ENCODE measurements at regions not wholly inside any gene's neighbourhood (a gene's known extent, or its start where the extent isn't known, plus 50 kb on each side); places are given as distances from the start of the nearest gene placed in this dataset.
"Not testable (repeated sequence)": the region's sequence is repeated elsewhere in the genome, so short reads cannot be mapped to it uniquely, and the experiment has no call there.

DNA sequence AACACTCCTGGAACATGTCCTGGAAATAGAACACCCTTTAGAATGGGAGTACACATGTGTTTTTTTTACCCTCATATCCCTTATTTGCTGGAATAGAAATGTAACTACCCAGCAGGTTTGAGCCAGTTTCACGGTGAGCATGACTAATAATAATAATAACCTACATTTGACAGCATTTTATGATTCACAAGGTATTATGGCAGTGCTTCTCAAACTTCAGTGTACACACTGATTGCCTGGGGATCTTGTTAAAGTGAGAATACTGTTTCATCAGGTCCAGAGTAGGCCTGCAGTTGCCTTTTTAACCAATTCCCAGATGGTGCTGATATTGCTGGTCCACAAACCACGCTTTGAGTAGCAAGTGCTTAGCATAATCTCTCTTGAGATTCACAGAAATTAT lies 63.9 kb downstream of the NFKBIZ start:
- no peak for DNase-seq (ENCODE audit: low read depth in 2 of 2)

DNA sequence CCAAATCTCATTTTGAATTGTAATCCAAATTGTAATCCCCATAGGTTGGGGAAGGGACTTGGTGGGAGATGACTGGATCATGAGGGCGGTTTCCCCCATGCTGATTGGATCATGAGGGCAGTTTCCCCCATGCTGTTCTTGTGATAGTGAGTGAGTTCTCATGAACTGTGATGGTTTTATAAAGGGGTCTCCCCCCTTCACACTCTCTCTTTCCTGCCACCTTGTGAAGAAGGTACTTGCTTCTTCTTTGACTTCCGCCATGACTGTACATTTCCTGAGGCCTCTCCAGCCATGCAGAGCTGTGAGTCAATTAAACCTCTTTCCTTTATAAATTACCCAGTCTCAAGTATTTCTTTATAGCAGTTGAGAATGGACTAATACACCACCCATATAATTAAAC lies 68.4 kb downstream of the NFKBIZ start:
- not testable (repeated sequence) for DNase-seq (ENCODE audit: low read depth in 2 of 2)

DNA sequence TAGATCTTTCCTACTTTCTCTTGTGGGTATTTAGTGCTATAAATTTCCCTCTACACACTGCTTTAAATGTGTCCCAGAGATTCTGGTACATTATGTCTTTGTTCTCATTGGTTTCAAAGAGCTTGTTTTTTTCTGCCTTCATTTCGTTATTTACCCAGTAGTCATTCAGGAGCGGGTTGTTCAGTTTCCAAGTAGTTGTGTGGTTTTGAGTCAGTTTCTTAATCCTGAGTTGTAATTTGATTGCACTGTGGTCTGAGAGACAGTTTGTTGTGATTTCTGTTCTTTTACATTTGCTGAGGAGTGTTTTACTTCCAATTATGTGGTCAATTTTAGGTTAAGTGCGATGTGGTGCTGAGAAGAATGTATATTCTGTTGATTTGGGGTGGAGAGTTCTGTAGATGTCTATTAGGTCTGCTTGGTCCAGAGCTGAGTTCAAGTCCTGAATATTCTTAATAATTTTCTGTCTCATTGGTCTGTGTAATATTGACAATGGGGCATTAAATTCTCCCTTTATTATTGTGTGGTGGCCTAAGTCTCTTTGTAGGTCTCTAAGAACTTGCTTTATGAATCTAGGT lies 72.9 kb downstream of the NFKBIZ start:
- not testable (repeated sequence) for DNase-seq (ENCODE audit: low read depth in 2 of 2)

DNA sequence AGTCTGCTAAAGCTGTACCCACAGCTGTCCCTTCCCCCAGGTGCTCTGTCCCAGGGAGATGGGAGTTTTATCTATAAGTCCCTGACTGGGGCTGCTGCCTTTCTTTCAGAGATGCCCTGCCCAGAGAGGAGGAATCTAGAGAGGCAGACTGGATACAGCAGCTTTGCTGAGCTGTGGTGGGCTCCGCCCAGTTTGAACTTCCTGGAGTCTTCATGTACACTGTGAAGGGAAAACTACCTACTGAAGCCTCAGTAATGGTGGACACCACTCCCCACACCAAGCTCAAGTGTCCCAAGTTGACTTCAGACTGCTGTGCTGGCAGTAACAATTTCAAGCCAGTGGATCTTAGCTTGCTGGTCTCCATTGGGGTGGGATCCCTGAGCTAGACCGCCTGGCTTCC lies 75.3 kb downstream of the NFKBIZ start:
- DNase-seq (ENCODE audit: low read depth in 2 of 2) = not testable (repeated sequence)

DNA sequence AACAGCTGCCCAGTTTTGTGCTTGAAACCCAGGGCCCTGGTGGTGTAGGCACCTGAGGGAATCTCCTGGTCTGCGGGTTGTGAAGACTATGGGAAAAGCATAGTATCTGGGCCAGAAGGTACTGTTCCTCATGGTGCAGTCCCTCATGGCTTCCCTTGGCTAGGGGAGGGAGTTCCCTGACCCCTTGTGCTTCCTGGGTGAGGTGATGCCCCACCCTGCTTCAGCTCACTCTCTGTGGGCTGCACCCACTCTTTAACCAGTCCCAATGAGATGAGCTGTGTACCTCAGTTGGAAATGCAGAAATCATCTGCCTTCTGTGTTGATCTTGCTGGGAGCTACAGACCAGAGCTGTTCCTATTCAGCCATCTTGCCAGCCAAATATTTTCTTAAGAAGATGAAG lies 75.8 kb downstream of the NFKBIZ start:
- DNase-seq (ENCODE audit: low read depth in 2 of 2) = not testable (repeated sequence)

DNA sequence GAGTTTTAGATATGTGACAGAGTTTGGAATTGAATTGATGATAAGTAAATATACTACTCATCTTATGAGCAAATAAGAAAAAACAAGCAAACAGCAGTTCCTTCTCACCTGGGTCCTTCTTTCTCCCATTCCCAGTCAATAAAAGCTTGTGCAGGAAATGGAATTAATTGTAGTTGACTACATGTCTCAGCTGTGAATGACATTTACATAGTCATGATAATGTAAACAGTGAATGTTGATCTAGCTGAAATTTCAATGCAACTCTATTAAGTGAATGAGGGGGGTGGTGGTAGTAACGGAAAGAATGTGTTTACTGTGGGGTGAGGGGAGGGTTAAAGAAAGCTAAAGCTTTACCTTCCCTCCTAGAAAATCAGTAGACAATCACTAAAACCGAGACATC lies 76.2 kb downstream of the NFKBIZ start:
- DNase-seq (ENCODE audit: low read depth in 2 of 2) = no peak

DNA sequence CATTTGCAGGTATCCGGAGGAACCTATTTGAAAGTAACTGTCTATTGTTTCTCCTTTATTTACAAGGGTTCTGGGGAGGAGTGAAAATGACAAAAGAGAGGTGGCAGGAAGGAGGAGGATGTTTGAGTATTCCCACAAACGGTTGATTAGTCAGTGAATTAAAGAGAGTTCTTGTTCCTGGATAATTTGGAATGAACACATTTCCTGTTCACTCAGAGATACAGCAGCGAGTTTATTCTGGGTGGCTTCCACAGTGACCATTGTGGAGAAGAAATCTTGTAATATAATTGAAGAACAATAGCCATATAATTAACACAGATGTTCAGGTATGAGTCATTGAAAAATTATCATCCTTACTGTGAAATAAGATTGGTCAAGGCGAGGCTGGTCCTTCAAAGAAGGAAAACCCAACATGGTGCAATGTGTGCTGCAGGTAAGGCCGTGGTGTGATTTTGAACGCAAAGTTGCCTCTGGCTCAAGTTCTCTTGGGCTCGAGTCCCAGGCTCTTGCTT lies 77.3 kb downstream of the NFKBIZ start:
- DNase-seq (ENCODE audit: low read depth in 2 of 2) = no peak

DNA sequence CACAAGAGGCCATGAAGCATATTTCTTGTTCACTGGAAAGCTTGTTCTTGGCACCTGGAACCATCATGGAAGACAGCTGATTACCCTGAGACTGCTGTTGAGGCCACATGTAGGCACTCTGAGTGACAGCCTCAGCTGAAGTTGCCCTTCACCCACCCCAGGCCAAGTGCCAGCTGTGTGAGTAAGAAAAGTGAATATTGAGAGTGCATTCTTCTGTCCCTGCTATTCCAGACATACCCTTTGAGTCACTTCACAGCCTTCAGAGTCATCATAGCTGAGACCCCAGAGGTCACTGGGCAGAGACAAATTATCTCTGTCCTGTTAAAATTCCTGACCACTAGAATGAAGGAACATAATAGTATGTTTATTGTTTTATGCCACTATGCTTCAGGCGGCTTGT lies 79.6 kb downstream of the NFKBIZ start:
- no peak for DNase-seq (ENCODE audit: low read depth in 2 of 2)

DNA sequence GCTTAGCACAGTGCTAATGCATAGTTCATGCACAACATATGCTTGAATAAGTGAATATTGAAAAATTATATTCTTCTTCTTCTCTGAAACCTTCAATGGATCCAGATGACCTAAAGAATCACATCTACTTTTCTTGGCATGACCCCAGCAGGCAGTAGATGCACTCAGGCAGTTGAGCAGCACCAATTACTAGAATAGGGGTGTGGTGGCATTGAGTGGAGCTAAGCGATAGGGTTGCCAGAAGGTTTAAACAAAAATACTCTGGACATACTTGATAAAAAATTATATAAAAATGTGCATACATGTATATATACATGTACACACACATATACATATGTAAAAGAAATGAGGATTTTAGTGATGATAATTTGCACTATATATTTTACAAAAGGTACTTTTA lies 81.8 kb downstream of the NFKBIZ start:
- no peak for DNase-seq (ENCODE audit: low read depth in 2 of 2)

DNA sequence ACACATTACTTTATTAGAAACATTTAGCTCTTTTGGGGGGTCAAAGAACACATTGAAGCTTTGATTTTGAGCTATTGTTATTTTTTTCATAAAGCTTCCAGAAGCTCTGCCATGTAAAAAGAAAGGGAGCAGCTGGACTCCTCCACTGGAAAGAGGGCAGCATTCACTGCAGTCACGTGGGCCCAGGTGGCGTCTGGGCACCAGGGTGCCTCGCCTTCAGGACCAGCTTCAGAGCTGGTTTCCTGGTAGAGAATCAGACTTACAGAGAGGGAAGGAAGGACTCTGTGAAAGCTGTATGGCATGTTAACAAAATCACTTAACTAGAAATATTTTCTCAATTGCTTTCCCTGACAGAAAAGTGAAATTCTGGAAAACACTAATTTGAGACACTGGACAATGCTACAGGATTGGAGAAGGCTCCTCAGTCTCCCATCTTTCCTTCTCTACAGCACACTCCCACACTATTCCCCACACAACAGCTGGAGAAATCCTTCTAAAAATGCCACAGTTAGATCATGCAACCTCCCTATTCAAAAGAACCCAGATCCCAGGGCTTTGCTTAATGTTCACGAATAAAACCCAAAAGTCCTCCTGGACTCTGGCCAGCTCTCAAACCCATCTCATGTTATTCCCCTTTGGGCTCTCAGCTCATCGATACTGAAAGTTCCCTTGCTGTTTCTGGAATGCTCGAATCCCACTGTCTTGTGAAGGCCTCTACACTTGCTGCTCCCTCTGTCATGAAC lies 83.2 kb downstream of the NFKBIZ start:
- no peak for DNase-seq (ENCODE audit: low read depth in 2 of 2)

DNA sequence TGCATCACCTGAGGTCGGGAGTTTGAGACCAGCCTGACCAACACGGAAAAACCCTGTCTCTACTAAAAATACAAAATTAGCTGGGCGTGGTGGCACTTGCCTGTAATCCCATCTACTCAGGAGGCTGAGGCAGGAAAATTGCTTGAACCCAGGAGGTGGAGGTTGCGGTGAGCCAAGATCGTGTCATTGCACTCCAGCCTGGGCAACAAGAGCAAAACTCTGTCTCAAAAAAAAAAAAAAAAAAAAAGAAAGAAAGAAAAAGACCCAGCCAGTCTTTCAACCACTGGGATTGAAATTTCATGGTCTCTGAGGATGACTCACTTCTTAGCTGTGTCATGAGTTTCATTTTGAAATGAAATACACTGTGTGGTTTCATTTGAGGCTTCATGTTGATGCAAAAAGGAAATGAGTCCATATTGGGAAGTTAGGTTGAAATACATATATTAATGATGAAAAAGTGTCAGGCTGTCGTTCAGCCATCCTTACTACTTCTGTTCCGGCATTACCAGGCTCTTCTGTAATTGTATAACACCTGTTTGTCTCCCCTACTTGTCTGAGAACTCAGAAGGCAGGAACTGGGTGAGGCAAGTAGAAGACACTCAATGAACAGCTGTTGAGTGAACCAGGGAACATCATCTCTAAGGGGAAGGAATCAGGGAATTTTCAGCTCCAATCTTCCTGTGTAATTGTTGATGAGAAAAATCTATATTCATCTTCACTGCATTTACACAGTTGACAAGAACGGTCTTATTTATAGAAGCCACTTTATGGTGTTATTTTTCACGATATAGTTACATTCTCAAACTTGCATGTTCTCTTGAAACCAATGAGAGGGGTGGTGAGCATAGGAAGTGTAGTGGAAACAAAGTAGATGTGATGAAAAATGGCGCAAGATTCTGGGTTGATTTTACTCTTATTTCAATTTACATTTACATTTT lies 87.4 kb downstream of the NFKBIZ start:
- DNase-seq (ENCODE audit: low read depth in 2 of 2) = no peak

DNA sequence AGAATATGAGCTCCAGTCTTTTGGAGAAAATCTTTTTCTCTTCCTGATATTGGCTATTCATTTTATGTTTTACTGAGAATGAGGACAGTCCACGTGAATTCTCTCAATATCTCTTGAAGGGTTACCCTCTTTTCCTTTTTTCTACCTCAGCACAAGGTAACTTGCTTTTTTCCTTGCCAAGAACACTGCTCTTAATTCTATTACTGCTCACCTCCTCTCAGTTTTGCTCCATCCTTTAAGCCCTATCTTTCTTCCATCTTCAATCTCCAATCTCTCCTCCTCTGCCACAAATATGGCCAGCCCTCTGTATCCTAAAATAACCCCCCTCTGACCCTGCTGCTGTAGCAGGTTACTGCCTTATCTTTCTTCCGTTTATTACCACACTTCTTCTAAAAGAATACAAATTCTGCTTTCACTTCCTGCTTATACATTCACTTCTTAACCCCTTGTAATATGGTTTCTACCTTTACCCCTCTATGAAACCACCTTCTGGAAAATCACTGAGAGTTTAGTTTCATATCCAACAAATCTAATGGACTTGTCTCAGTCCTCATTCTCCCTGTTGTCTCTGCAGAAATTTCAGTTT lies 89.0 kb downstream of the NFKBIZ start:
- no peak for DNase-seq (ENCODE audit: low read depth in 2 of 2)

DNA sequence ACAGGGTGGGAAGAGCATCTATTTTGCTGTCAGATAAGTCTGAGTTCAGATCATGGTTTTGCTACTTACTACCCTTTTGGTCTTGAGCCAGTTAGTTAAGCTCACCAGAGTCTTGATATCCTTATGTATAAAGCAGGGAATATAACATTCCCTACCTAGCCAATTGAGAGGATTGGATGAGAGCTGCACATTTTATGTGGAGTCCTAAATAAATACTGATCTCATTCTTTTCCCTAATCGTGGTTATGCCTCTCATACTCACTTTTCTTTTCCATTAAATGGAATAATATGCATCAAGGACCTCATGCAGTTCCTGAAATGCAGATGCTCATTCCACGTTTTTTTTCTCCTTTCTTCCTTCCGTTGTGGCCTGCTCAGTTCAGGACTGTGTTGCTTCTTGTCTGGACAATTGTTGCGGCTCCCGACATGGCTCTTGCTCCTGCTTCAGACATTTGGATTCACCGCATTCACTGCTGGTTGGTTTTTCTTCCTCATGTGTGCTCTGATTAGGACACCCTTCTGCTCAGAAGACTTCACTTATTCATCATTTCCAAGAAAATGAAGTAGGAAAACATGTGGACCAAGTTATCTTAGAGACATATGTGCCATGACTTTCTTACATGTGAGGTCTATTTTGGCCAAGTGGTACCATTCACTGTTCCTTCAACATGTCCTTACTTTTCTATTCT lies 90.2 kb downstream of the NFKBIZ start:
- DNase-seq (ENCODE audit: low read depth in 2 of 2) = no peak

DNA sequence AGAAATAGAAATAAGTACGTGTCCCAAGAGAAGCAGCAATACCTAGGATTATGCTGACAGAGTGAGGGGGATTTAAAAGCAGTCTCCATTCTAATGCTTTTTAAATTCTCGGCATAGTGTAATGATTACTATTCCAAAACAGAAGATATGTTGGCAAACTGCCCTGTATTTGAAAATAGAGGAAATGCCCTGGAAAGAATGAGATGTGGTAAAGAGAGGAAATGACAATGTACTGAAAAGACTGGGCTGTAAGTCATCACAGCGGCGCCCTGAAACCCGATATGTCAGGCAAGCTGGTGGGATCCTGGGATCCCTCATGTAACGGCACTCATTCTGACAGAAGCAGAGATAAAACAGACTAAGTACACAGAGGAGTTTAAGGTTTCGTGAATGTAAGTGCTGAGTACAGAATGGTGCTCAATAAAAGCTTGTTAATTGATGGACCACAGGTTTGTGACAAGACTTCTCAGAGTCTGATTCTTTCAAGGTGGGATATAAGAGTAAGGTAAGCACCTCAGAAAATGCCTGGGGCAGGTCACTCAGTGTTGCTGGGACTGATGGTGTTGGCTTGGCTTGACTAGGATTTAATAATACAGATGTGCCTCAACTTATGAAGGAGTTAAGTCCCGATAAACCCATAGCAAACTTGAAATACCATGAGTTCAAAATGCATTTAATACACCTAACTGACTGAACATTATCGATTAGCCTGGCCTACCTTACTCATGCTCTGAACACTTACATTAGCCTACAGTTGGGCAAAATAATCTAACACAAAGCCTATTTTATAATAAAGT lies 91.4 kb downstream of the NFKBIZ start:
- no peak for DNase-seq (ENCODE audit: low read depth in 2 of 2)

DNA sequence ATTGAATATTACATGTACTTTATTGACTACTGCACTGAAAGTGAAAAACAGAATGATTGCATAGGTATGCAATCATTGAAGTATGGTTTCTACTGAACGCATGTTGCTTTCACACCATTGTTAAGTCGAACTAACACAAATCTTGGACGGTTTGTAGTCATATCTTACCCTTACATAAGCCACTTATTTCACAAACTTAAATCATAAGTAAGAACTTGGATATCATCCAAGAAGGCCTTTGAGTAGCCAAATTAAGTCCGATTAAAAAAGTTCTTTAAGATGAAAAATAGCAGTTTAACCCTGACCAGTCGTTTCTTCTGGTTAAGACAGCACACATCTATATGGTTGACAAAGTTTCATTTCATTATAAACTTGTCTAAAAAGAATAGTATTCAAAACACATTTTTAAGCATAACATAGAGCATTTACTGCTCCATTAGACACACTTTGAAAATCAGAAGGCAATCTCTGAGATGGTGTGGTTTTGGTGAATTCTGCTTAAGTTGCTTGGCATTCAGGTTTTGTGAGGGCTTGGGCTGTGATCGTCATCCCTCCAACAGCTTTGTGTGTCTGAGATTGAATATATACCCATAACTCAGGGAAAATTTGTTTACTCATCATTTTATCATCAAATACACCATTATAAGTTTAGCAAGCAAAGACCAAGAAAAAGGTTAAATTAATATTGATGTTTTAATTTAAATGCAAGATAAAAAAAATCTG lies 92.2 kb downstream of the NFKBIZ start:
- DNase-seq (ENCODE audit: low read depth in 2 of 2) = no peak

DNA sequence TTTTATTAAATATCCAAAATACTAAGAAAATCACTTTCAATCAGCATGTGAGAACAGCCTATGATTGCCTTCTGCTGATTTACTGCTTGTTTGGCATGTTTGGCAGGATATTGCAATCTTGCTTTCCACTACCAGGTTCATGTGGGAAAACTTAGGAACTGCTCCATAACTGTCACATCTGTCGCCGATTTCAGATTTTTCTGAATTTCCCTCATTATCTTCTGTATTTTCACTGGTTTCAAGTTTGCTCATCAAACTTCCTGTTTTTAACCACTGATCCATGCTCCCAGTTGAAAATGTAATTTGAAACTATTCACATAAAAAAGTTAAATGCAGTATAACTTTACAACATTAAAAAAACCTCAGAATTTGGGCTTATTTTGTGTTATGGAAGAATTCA lies 93.0 kb downstream of the NFKBIZ start:
- DNase-seq (ENCODE audit: low read depth in 2 of 2) = no peak

DNA sequence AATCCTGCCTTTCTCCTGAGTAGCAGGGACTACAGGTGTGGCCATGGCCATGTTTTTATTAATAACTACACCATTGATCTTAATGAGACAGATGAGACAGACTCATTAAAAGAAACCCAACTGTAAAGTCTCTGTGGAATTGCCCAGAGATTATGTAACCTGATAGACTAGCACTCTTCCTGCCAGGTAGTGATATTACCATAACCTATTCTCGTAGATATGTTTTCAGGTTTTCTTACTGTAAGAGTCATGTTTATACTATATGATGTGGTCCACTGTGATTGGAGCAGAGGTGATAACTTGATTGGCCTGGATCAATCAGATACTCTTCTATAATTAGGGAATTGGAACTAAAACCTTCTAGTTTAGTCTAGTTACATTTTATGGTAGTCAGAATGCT lies 93.7 kb downstream of the NFKBIZ start:
- no peak for DNase-seq (ENCODE audit: low read depth in 2 of 2)

DNA sequence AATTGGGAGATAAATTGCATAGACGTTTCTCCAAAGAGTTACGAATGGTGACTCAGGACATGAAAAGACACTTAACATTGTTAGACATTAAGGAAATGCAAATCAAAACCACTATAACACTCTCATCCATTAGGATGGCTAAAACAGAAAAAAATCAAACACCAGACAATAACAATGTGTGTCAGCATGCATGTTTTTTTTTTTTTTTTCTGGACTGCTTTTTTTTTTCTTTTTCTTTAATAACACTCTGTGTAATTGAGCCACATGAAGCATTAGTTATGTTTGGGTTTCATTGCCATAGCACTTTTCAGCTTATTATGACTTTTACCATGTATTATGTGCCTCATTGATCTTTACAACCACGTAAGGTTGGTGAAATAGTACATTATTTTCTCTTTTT lies 95.0 kb downstream of the NFKBIZ start:
- DNase-seq (ENCODE audit: low read depth in 2 of 2) = no peak

DNA sequence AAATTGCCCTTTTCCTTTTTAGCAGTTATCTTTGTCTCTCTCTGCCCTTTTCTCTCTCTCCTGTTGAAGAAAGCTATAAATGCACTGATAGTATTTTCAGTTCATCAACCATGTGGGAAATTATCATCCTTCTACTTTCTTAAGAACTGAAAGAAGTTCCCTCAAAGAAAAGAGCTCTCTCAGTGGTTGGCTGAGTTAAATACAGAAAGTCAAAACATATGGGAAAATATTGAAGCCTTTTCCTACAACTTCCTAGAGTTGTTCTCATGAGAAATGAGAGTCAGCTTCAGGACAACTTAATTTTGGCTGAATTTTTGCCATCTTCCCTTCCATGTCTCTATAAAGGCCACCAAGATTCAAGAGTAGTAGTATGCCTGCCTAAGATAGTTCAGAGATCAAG lies 96.7 kb downstream of the NFKBIZ start:
- DNase-seq (ENCODE audit: low read depth in 2 of 2) = no peak

DNA sequence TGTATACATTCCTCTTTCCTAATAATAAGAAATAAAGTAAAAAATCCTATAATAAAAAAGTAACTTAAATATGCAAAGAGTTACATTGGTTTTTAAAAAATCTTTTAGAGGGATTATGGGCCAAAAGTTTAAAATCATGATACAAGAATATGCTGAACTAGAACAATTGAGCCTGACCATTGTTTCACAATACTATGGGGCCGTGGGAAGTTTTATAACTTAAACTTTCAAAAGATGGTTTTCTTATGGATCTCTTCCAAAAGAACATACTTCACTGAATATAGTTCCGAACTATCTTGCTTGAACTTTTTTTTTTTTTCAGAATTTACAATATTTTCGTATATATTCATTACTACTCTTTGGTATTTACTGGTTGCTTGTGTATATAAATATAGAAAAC lies 97.6 kb downstream of the NFKBIZ start:
- DNase-seq (ENCODE audit: low read depth in 2 of 2) = no peak
